Uterus (tissue), 2 donors: ENCODE measurements at regions not wholly inside any gene's neighbourhood (a gene's known extent, or its start where the extent isn't known, plus 50 kb on each side); places are given as distances from the start of the nearest gene placed in this dataset.

ENCODE experiments used
- POLR2A ChIP-seq, 2 donors: fragments of 450-650 bp; IDR thresholded peaks; one replicate each; pipeline ENCODE4 v1.6.1; 2016; ENCODE audit warnings: antibody characterized with exemption in 2 of 2, mild to moderate bottlenecking in 1 of 2, moderate library complexity in 1 of 2
- TF ChIP-seq, protein P1 (sequence below), 4 experiments: fragments of 200-600 bp in 2 of 4; fragments of 450-650 bp in 2 of 4; sonication (generic) in 2 of 4; IDR thresholded peaks; one replicate each; pipeline ENCODE4 v1.5.1; 2016 to 2019; ENCODE audit warnings: antibody characterized with exemption in 4 of 4, mild to moderate bottlenecking in 2 of 4, moderate library complexity in 1 of 4

DNA sequence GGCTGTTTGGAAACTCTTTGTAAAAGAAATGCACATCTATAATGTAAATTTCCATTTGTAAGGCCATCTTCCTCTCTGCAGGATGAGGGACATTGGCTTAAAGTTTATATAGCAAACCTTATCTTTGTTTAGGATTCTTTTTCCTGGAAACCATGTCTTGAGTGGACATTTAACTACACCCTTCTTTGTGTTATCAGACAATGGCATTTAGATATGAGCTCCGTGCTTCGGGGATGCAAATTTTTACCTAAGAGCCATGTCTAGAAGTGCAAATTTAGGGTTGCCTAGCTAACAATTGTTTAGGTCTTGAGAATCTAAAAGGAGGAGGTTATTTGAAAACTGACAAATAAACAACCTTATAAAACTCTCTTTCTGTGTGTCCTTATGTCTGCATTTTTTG, 623.8 kb downstream of the MMUT start:
- TF ChIP-seq, protein P1, sequence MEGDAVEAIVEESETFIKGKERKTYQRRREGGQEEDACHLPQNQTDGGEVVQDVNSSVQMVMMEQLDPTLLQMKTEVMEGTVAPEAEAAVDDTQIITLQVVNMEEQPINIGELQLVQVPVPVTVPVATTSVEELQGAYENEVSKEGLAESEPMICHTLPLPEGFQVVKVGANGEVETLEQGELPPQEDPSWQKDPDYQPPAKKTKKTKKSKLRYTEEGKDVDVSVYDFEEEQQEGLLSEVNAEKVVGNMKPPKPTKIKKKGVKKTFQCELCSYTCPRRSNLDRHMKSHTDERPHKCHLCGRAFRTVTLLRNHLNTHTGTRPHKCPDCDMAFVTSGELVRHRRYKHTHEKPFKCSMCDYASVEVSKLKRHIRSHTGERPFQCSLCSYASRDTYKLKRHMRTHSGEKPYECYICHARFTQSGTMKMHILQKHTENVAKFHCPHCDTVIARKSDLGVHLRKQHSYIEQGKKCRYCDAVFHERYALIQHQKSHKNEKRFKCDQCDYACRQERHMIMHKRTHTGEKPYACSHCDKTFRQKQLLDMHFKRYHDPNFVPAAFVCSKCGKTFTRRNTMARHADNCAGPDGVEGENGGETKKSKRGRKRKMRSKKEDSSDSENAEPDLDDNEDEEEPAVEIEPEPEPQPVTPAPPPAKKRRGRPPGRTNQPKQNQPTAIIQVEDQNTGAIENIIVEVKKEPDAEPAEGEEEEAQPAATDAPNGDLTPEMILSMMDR (IDR thresholded peaks at IDR 0.05): no peak
- TF ChIP-seq POLR2A (IDR thresholded peaks at IDR 0.05): no peak
